Left lung (tissue), 4 donors: ENCODE measurements at regions not wholly inside any gene's neighbourhood (a gene's known extent, or its start where the extent isn't known, plus 50 kb on each side); places are given as distances from the start of the nearest gene placed in this dataset.

Experiments
- ATAC-seq: fragments of 200-7000 bp; cut with Tn5 transposase; one replicate; pipeline ENCODE4 v1.9.1; 2020; ENCODE audit warnings: moderate library complexity
- DNase-seq, 4 donors: peaks; one replicate each; pipeline ENCODE4 v3.0.0-alpha.2; 2013 to 2020
- H3K27ac ChIP-seq, 2 donors: fragments of 200-600 bp; sonication (generic) in 1 of 2; one replicate each; pipeline versions ENCODE4 v1.5.0 to v1.8.0; 2020 to 2021
- H3K27me3 ChIP-seq, 2 donors: fragments of 200-600 bp; sonication (generic) in 1 of 2; one replicate each; pipeline versions ENCODE4 v1.5.0 to v1.8.0; 2020 to 2021
- H3K36me3 ChIP-seq, 2 donors: fragments of 200-600 bp; sonication (generic) in 1 of 2; one replicate each; pipeline versions ENCODE4 v1.5.0 to v1.8.0; 2020 to 2021
- H3K4me1 ChIP-seq, 2 donors: fragments of 200-600 bp; one replicate each; pipeline ENCODE4 v1.8.0; 2021
- H3K4me3 ChIP-seq, 2 donors: fragments of 200-600 bp; sonication (generic) in 1 of 2; one replicate each; pipeline versions ENCODE4 v1.5.0 to v1.8.0; 2020 to 2021; ENCODE audit warnings: mild to moderate bottlenecking in 1 of 2
- H3K9me3 ChIP-seq, 2 donors: fragments of 200-600 bp; sonication (generic) in 1 of 2; one replicate each; pipeline versions ENCODE4 v1.5.0 to v1.8.0; 2020 to 2021
- intact Hi-C, 2 donors: fragments of 100-400 bp; cut with DNase I; formaldehyde crosslinking; loops; one replicate each; pipeline versions ENCODE4 v1.11.2 to v1.14.2; 2022
- TF ChIP-seq, protein P1 (sequence below), 2 donors: fragments of 200-600 bp; sonication (generic) in 1 of 2; IDR thresholded peaks; one replicate each; pipeline versions ENCODE4 v1.5.0 to v1.8.0; 2021; ENCODE audit warnings: antibody characterized with exemption in 2 of 2
- donor health status: DM: no; HTN: yes; CAD: no.
- donor health status: DM: no; HTN: no; CAD: no.

DNA sequence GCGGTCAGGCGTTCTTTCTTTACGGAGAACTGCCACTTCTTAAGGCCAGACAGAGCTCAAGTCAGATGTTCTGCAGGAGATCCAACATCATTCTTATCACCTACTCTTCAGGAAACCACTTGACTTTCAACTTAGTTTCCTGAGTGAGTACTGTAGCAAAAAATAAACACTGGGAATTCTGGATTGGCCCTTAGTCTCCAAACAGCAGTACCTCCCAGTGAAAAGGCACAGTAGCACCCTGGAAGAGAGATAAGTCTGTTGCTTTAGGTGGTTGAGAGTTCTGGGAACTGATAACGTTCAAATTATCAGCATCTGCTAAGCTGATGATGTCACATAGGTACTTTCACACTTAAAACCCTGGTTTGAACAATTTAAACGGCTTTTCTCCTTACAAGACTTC, 971.8 kb upstream of the TENM4 start:
- Histone ChIP-seq H3K36me3 (no peaks in the 10 kb centered on the region), H3K27me3 (no peaks in the 10 kb centered on the region), H3K27ac (no peak overlapping the region), H3K4me1 (no peaks in the 10 kb centered on the region), H3K9me3 (peaks cover 0 to 2% of the 10 kb centered on the region in 2 donors), H3K4me3 (no peak overlapping the region)
- intact Hi-C loops: no loop called here
- ATAC-seq (peak; percentile 96), DNase-seq (peak in 1 of 4 donors; percentile 21)
- TF ChIP-seq, protein P1, sequence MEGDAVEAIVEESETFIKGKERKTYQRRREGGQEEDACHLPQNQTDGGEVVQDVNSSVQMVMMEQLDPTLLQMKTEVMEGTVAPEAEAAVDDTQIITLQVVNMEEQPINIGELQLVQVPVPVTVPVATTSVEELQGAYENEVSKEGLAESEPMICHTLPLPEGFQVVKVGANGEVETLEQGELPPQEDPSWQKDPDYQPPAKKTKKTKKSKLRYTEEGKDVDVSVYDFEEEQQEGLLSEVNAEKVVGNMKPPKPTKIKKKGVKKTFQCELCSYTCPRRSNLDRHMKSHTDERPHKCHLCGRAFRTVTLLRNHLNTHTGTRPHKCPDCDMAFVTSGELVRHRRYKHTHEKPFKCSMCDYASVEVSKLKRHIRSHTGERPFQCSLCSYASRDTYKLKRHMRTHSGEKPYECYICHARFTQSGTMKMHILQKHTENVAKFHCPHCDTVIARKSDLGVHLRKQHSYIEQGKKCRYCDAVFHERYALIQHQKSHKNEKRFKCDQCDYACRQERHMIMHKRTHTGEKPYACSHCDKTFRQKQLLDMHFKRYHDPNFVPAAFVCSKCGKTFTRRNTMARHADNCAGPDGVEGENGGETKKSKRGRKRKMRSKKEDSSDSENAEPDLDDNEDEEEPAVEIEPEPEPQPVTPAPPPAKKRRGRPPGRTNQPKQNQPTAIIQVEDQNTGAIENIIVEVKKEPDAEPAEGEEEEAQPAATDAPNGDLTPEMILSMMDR (IDR thresholded peaks at IDR 0.05): no peak

DNA sequence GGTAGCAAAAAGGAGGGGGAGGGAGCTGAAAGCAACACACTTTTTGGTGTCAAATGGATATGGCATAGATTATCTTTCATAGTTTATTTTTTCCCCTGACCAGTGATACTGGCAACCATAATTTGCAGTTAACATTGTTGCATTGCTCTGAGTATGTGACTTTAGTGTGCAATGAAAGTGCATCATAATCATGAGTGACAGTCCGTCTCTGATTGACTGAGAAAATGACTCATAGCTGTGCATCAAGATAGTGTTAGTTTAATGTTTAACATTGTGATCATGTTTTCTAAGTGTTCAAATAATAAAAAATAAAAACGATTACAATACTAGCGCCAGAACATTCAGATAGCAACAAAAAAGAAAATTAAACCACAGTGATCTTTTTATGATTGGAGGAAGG, 952.4 kb upstream of the TENM4 start:
- no peak for ATAC-seq
- no peak overlapping the region for H3K4me3 ChIP-seq
- intact Hi-C loops: no loop called here
- no peaks in the 10 kb centered on the region for H3K36me3 ChIP-seq
- H3K9me3 ChIP-seq: no peaks in the 10 kb centered on the region
- H3K27ac ChIP-seq: no peak overlapping the region
- no peaks in the 10 kb centered on the region for H3K27me3 ChIP-seq
- DNase-seq: no peak
- TF ChIP-seq, protein P1 (IDR thresholded peaks at IDR 0.05): no peak
- H3K4me1 ChIP-seq: no peaks in the 10 kb centered on the region

DNA sequence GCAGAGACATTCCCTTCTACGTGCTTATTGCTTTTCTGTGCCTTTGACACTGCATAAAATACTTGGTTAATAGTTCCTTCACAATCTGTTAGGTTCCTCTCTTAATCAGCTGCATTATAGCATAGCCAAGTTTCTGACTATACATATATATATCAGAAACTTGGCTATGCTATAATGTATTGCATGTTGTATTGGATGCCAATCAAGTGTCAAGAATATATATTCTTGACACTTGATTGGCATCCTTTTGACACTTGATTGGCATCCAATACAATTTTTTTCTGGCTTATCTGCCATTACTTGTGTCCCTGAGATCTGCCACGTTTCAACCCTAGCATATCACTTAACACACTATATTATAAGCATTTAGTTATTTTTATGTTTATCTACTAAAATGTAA, 949.7 kb upstream of the TENM4 start:
- Histone ChIP-seq H3K4me1 (no peaks in the 10 kb centered on the region), H3K36me3 (no peaks in the 10 kb centered on the region), H3K9me3 (no peaks in the 10 kb centered on the region), H3K27me3 (no peaks in the 10 kb centered on the region), H3K27ac (no peak overlapping the region), H3K4me3 (no peak overlapping the region)
- TF ChIP-seq, protein P1 (IDR thresholded peaks at IDR 0.05): no peak
- ATAC-seq (no peak), DNase-seq (no peak)
- intact Hi-C loops: no loop called here

DNA sequence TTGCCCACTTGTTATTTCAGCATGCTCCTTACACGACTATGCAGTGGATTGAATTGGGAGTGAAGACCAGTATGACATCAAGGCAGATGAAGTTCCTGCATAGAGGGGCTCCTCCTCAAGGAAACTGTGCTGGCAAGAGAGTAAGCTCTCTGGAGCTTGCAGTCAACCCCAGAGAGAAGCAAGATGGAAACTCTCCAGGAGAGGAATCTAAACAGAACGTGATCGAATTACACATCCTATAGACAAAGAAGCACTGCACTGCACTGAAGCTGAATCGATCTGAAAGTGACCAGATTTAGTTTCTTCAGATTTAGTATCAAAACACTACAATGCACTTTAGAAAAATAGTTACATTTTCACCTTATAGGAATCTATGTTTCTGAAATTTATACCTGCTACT, 947.7 kb upstream of the TENM4 start:
- no peak for DNase-seq
- ATAC-seq: no peak
- H3K27me3 ChIP-seq: no peaks in the 10 kb centered on the region
- no peaks in the 10 kb centered on the region for H3K36me3 ChIP-seq
- TF ChIP-seq, protein P1 (IDR thresholded peaks at IDR 0.05): no peak
- no peak overlapping the region for H3K27ac ChIP-seq
- H3K4me3 ChIP-seq: no peak overlapping the region
- no peaks in the 10 kb centered on the region for H3K4me1 ChIP-seq
- intact Hi-C loops: no loop called here
- H3K9me3 ChIP-seq: no peaks in the 10 kb centered on the region

DNA sequence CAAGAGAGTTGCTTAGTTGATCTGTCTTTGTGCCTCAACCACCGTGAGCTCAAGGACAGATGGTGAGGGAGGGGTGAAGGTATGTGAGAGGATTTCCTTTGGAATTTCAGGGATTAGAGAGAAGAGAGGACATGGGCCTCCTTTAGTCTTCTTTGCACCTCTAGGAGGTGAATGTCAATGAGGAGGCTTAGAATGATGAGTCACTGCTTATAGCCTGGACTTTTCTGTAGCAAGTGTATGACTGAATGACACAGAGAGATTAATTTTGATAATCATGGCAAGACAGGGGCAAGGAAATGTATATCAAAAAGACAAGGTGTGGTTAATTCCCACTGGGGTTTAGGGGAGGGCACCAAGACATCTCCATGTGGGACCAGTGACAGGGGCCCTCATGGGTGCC, 947.3 kb upstream of the TENM4 start:
- Histone ChIP-seq H3K27ac (no peak overlapping the region), H3K9me3 (no peaks in the 10 kb centered on the region), H3K36me3 (no peaks in the 10 kb centered on the region), H3K4me1 (no peaks in the 10 kb centered on the region), H3K27me3 (no peaks in the 10 kb centered on the region), H3K4me3 (no peak overlapping the region)
- intact Hi-C loops: no loop called here
- TF ChIP-seq, protein P1 (IDR thresholded peaks at IDR 0.05): no peak
- no peak for ATAC-seq
- no peak for DNase-seq
